ENCODE measurements at regions not wholly inside any gene's neighbourhood (a gene's known extent, or its start where the extent isn't known, plus 50 kb on each side); places are given as distances from the start of the nearest gene placed in this dataset.

GRCh38 chr16:86955136-86955855, 361.9 kb downstream of the C16orf95 start:
- TF ChIP-seq CTCF (IDR thresholded peaks at IDR 0.05) (no peak), MAX (CRISPR knock-in tag; IDR thresholded peaks at IDR 0.05) (no peak), E2F5 (CRISPR knock-in tag; IDR thresholded peaks at IDR 0.05) (no peak), SMAD4 (CRISPR knock-in tag; IDR thresholded peaks at IDR 0.05) (no peak), ZNF232 (CRISPR knock-in tag; IDR thresholded peaks at IDR 0.05) (no peak), IRF1 (CRISPR knock-in tag; IDR thresholded peaks at IDR 0.05) (no peak), SP1 (CRISPR knock-in tag; conservative IDR thresholded peaks at IDR 0.05) (no peak), E2F4 (CRISPR knock-in tag; IDR thresholded peaks at IDR 0.05; ENCODE audit: borderline replicate concordance, low read depth) (no peak), ATF3 (CRISPR knock-in tag; conservative IDR thresholded peaks at IDR 0.05) (no peak), GABPB1 (CRISPR knock-in tag; IDR thresholded peaks at IDR 0.05) (no peak), ZNF512 (CRISPR knock-in tag; IDR thresholded peaks at IDR 0.05; ENCODE audit: borderline replicate concordance) (no peak), TP53 (CRISPR knock-in tag; IDR thresholded peaks at IDR 0.05) (no peak)
